ENCODE measurements at regions not wholly inside any gene's neighbourhood (a gene's known extent, or its start where the extent isn't known, plus 50 kb on each side); places are given as distances from the start of the nearest gene placed in this dataset.

DNA sequence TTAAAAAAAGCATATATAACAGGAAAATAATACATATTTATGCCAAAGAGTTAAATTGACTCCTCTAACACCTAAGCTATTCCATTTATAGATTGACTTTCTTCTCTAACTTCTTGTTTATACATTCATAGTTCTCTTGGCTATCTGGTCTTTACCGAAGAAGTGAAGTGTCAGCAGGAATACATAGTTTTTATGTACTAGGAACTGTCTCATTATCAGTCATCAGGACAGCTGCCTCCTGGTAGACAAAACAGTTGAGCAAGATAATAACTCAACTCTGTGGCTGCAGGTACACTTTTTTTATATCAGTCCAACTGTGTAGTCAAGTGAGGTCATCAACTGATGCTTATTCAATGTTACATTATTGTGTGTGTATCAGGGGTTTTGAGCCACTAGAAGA lies 1436.0 kb upstream of the NUDT12 start:
- TF ChIP-seq GABPA (IDR thresholded peaks at IDR 0.05 in 1 of 2, conservative IDR thresholded peaks at IDR 0.05 in 1 of 2) (no peak), MAX (IDR thresholded peaks at IDR 0.05) (no peak), YY1 (IDR thresholded peaks at IDR 0.05) (no peak)
- TF ChIP-seq, protein P1, sequence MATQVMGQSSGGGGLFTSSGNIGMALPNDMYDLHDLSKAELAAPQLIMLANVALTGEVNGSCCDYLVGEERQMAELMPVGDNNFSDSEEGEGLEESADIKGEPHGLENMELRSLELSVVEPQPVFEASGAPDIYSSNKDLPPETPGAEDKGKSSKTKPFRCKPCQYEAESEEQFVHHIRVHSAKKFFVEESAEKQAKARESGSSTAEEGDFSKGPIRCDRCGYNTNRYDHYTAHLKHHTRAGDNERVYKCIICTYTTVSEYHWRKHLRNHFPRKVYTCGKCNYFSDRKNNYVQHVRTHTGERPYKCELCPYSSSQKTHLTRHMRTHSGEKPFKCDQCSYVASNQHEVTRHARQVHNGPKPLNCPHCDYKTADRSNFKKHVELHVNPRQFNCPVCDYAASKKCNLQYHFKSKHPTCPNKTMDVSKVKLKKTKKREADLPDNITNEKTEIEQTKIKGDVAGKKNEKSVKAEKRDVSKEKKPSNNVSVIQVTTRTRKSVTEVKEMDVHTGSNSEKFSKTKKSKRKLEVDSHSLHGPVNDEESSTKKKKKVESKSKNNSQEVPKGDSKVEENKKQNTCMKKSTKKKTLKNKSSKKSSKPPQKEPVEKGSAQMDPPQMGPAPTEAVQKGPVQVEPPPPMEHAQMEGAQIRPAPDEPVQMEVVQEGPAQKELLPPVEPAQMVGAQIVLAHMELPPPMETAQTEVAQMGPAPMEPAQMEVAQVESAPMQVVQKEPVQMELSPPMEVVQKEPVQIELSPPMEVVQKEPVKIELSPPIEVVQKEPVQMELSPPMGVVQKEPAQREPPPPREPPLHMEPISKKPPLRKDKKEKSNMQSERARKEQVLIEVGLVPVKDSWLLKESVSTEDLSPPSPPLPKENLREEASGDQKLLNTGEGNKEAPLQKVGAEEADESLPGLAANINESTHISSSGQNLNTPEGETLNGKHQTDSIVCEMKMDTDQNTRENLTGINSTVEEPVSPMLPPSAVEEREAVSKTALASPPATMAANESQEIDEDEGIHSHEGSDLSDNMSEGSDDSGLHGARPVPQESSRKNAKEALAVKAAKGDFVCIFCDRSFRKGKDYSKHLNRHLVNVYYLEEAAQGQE (IDR thresholded peaks at IDR 0.05): no peak
- TF ChIP-seq, protein P2, sequence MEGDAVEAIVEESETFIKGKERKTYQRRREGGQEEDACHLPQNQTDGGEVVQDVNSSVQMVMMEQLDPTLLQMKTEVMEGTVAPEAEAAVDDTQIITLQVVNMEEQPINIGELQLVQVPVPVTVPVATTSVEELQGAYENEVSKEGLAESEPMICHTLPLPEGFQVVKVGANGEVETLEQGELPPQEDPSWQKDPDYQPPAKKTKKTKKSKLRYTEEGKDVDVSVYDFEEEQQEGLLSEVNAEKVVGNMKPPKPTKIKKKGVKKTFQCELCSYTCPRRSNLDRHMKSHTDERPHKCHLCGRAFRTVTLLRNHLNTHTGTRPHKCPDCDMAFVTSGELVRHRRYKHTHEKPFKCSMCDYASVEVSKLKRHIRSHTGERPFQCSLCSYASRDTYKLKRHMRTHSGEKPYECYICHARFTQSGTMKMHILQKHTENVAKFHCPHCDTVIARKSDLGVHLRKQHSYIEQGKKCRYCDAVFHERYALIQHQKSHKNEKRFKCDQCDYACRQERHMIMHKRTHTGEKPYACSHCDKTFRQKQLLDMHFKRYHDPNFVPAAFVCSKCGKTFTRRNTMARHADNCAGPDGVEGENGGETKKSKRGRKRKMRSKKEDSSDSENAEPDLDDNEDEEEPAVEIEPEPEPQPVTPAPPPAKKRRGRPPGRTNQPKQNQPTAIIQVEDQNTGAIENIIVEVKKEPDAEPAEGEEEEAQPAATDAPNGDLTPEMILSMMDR (IDR thresholded peaks at IDR 0.05; ENCODE audit: low read depth, low read length, missing input control): no peak

All from liver (tissue), 3 donors.